NB4 (cell line): ENCODE measurements at regions not wholly inside any gene's neighbourhood (a gene's known extent, or its start where the extent isn't known, plus 50 kb on each side); places are given as distances from the start of the nearest gene placed in this dataset.

Experiments
- DNase-seq: peaks from one replicate; pipeline ENCODE4 v3.0.0; 2010; ENCODE audit warnings: low read depth
- H3K4me3 ChIP-seq: one replicate; pipeline ENCODE4 v1.5.1; 2011; ENCODE audit warnings: mild to moderate bottlenecking, low read depth, low read length, moderate library complexity
- CTCF ChIP-seq: IDR thresholded peaks from one replicate; pipeline ENCODE4 v1.5.1; 2012; ENCODE audit warnings: low read depth, low read length
- MAX ChIP-seq: IDR thresholded peaks from 2 replicates; pipeline ENCODE4 v1.6.1; 2011; ENCODE audit warnings: low read depth, low read length
- MYC ChIP-seq: IDR thresholded peaks from 2 replicates; pipeline ENCODE4 v1.6.1; 2011; ENCODE audit warnings: low read depth, low read length
- POLR2A ChIP-seq: IDR thresholded peaks from 2 replicates; pipeline ENCODE4 v1.6.1; 2011; ENCODE audit warnings: mild to moderate bottlenecking; ENCODE audit not compliant: insufficient read length; ENCODE audit errors: extremely low read depth

- no peak for DNase-seq
- H3K4me3 ChIP-seq = no peak overlapping the region
- TF ChIP-seq POLR2A (no peak), CTCF (no peak), MAX (no peak), MYC (no peak)
Measured at GRCh38 chr16:86775511-86775921, 197.2 kb downstream of the FOXL1 start.

- TF ChIP-seq MAX (no peak), POLR2A (no peak), CTCF (no peak), MYC (no peak)
- H3K4me3 ChIP-seq = no peak overlapping the region
- no peak for DNase-seq
Measured at GRCh38 chr16:86777381-86777946, 199.1 kb downstream of the FOXL1 start.

GRCh38 chr16:86778108-86778745 is 199.9 kb downstream of the FOXL1 start:
- TF ChIP-seq POLR2A (no peak), MAX (no peak), MYC (no peak), CTCF (no peak)
- no peak for DNase-seq

GRCh38 chr16:86778978-86779377 is 200.6 kb downstream of the FOXL1 start:
- no peak for DNase-seq
- TF ChIP-seq MAX (no peak), POLR2A (no peak), CTCF (no peak), MYC (no peak)
- no peak overlapping the region for H3K4me3 ChIP-seq

More at GRCh38 chr16:86778108-86778745, 199.9 kb downstream of the FOXL1 start:
- no peak overlapping the region for H3K4me3 ChIP-seq

- TF ChIP-seq MAX (no peak), CTCF (no peak), MYC (no peak), POLR2A (no peak)
Measured at GRCh38 chr16:86781046-86781445, 202.7 kb downstream of the FOXL1 start.

More at GRCh38 chr16:86781046-86781445, 202.7 kb downstream of the FOXL1 start:
- H3K4me3 ChIP-seq = no peak overlapping the region
- no peak for DNase-seq
